K562 (cell line): ENCODE measurements at regions not wholly inside any gene's neighbourhood (a gene's known extent, or its start where the extent isn't known, plus 50 kb on each side); places are given as distances from the start of the nearest gene placed in this dataset.

Experiments used
- ATAC-seq: fragments of 200-7000 bp; cut with Tn5 transposase; 3 replicates; pipeline ENCODE4 v1.9.1; 2020; ENCODE audit warnings: moderate library complexity
- BruUV-seq: library from RNA; stranded (reverse); fragments of 400-500 nt; replicated peaks from 2 replicates; lab custom pipeline; 2021; lab: Mats Ljungman, UMichigan
- CTCF ChIA-PET: fragments of 300-600 bp; formaldehyde crosslinking; extraction: SDS; loops from one replicate; lab custom pipeline; 2021; ENCODE audit warnings: low intra/inter-chr PET ratio; lab: Yijun Ruan, JAX
- POLR2A ChIA-PET: fragments of 300-600, 350-650 bp; sonication (Branson Sonifier 250); formaldehyde crosslinking; extraction: SDS; loops from one replicate; lab custom pipeline; 2021; ENCODE audit warnings: antibody characterized with exemption, inconsistent platforms; lab: Yijun Ruan, JAX
- DNase-seq, 4 experiments: peaks; one replicate each; pipeline versions ENCODE4 v3.0.0 to v3.0.0-alpha.2; 2011 to 2018; ENCODE audit warnings: low spot score in 3 of 4, mixed read lengths in 3 of 4; ENCODE audit errors: extremely low read depth in 1 of 4
- FAIRE-seq: peaks from 2 replicates; lab custom pipeline; 2011; peaks lifted over from hg19 to GRCh38; lab: Jason Lieb, UNC
- H2AFZ ChIP-seq: 2 replicates; pipeline ENCODE4 v1.6.0; 2011; ENCODE audit warnings: low read depth, low read length, control low read depth, inconsistent platforms
- H3K27ac ChIP-seq: fragments of 200-600 bp; 3 replicates; pipeline ENCODE4 v1.8.0; 2011; ENCODE audit warnings: low read depth, mild to moderate bottlenecking, control low read depth, inconsistent platforms, low read length, moderate library complexity, mixed read lengths; ENCODE audit errors: extremely low read depth
- H3K27me3 ChIP-seq, 2 experiments: fragments of 300-600 bp in 1 of 2; 2 replicates in 1 of 2; 3 replicates in 1 of 2; pipeline versions ENCODE4 v1.6.0 to v1.8.0; 2011; ENCODE audit warnings: inconsistent platforms in 2 of 2, low read length in 2 of 2, mild to moderate bottlenecking in 1 of 2, mixed read lengths in 1 of 2, moderate library complexity in 1 of 2; ENCODE audit not compliant: control insufficient read depth in 2 of 2, insufficient read depth in 2 of 2
- H3K36me3 ChIP-seq: fragments of 300-600 bp; 3 replicates; pipeline ENCODE4 v1.8.0; 2011; ENCODE audit warnings: mild to moderate bottlenecking, low read length, inconsistent platforms; ENCODE audit not compliant: control insufficient read depth, insufficient read depth
- H3K4me1 ChIP-seq, 2 experiments: fragments of 200-600 bp in 1 of 2; replicated peaks in 1 of 2; 2 replicates in 1 of 2; 3 replicates in 1 of 2; pipeline versions ENCODE4 v1.5.1 to v1.8.0; 2011; ENCODE audit warnings: inconsistent platforms in 2 of 2, low read length in 2 of 2, mild to moderate bottlenecking in 1 of 2, mixed read lengths in 1 of 2, moderate library complexity in 1 of 2; ENCODE audit not compliant: control insufficient read depth in 2 of 2, insufficient read depth in 2 of 2
- H3K4me2 ChIP-seq: 2 replicates; pipeline ENCODE4 v1.6.1; 2011; ENCODE audit warnings: low read length, control low read depth, inconsistent platforms, mixed read lengths; ENCODE audit not compliant: insufficient read depth
- H3K4me3 ChIP-seq: fragments of 200-600 bp; sonication (generic), shearing (Covaris generic); 2 replicates; pipeline ENCODE4 v1.5.1; 2016; ENCODE audit warnings: control low read depth, inconsistent platforms
- H3K79me2 ChIP-seq: fragments of 200-600 bp; 3 replicates; pipeline ENCODE4 v1.8.0; 2011; ENCODE audit warnings: low read length, inconsistent platforms; ENCODE audit not compliant: control insufficient read depth, insufficient read depth
- H3K9ac ChIP-seq, 2 experiments: 2 replicates each; pipeline versions ENCODE4 v1.6.0 to v1.6.1; 2011; ENCODE audit warnings: low read depth in 2 of 2, low read length in 2 of 2, control low read depth in 1 of 2, inconsistent platforms in 1 of 2, mild to moderate bottlenecking in 1 of 2, mixed read lengths in 1 of 2; ENCODE audit not compliant: insufficient read depth in 1 of 2
- H3K9me1 ChIP-seq: one replicate; pipeline ENCODE4 v1.6.0; 2011; ENCODE audit warnings: inconsistent platforms, mild to moderate bottlenecking, low read length, moderate library complexity; ENCODE audit not compliant: control insufficient read depth, insufficient read depth
- H3K9me3 ChIP-seq: replicated peaks from 2 replicates; pipeline ENCODE4 v1.5.1; 2011; ENCODE audit warnings: low read depth, low read length, inconsistent platforms; ENCODE audit not compliant: control insufficient read depth, insufficient read depth
- H4K20me1 ChIP-seq: replicated peaks from 2 replicates; pipeline ENCODE4 v1.6.1; 2011; ENCODE audit warnings: low read length, inconsistent platforms, mixed read lengths; ENCODE audit not compliant: control insufficient read depth, insufficient read depth
- FOXP1 ChIP-seq: sonication (generic); formaldehyde crosslinking; IDR thresholded peaks from 2 replicates; pipeline ENCODE4 v1.8.0; 2022; ENCODE audit warnings: mild to moderate bottlenecking, missing genetic modification reagents
- HMG20B ChIP-seq: fragments of 250-450 bp; sonication (Bioruptor Pico); IDR thresholded peaks from 2 replicates; pipeline ENCODE4 v1.5.0; 2021; ENCODE audit warnings: mild to moderate bottlenecking
- MAFG ChIP-seq: fragments of 450-650 bp; conservative IDR thresholded peaks from 2 replicates; pipeline ENCODE4 v1.6.1; 2016; ENCODE audit warnings: missing genetic modification characterization, missing compliant biosample characterization
- MTA1 ChIP-seq: fragments of 450-650 bp; IDR thresholded peaks from 2 replicates; pipeline ENCODE4 v1.6.1; 2017; ENCODE audit warnings: borderline replicate concordance
- MYBL2 ChIP-seq, 2 experiments: fragments of 450-650 bp in 1 of 2; sonication (generic) in 1 of 2; formaldehyde crosslinking in 1 of 2; IDR thresholded peaks; 2 replicates each; pipeline versions ENCODE4 v1.6.1 to v1.8.1; 2017 to 2022; ENCODE audit warnings: borderline replicate concordance in 1 of 2, inconsistent platforms in 1 of 2, low read depth in 1 of 2, mild to moderate bottlenecking in 1 of 2, missing genetic modification reagents in 1 of 2, moderate library complexity in 1 of 2
- NFE2 ChIP-seq: IDR thresholded peaks from 2 replicates; pipeline ENCODE4 v1.6.1; 2014; ENCODE audit warnings: antibody characterized with exemption, low read depth
- PHB ChIP-seq: fragments of 250-450 bp; sonication (Bioruptor Pico); IDR thresholded peaks from 2 replicates; pipeline ENCODE4 v1.5.0; 2021
- PHF8 ChIP-seq: fragments of 200-600 bp; sonication (generic); IDR thresholded peaks from 2 replicates; pipeline ENCODE4 v1.6.1; 2012; ENCODE audit warnings: mixed run types, mild to moderate bottlenecking, inconsistent platforms, low read length, moderate library complexity, borderline replicate concordance
- SMAD3 ChIP-seq: fragments of 450-650 bp; formaldehyde crosslinking; conservative IDR thresholded peaks from 2 replicates; pipeline ENCODE4 v1.4.0; 2020; ENCODE audit warnings: mild to moderate bottlenecking
- SRF ChIP-seq, 2 experiments: fragments of 250-450, 450-650 bp in 1 of 2; sonication (Bioruptor Pico) in 1 of 2; sonication (generic) in 1 of 2; formaldehyde crosslinking; IDR thresholded peaks; 2 replicates each; pipeline versions ENCODE4 v1.5.0 to v1.5.1; 2020 to 2022; ENCODE audit warnings: mild to moderate bottlenecking in 1 of 2, missing genetic modification reagents in 1 of 2
- ZNF384 ChIP-seq: IDR thresholded peaks from 2 replicates; pipeline ENCODE4 v1.6.1; 2012; ENCODE audit warnings: low read depth, low read length, improper control_type of control experiment
- ZNF589 ChIP-seq: fragments of 200-800 bp; sonication (Bioruptor generic); IDR thresholded peaks from 2 replicates; pipeline ENCODE4 v1.6.1; 2016; ENCODE audit warnings: low read depth, missing genetic modification characterization, missing compliant biosample characterization
- WGBS: fragments of 100-300 bp; shearing (Covaris generic); methylation state at CpG from one replicate; pipeline ENCODE4 v1.1.6; 2016; ENCODE audit warnings: low coverage, mixed read lengths; ENCODE audit not compliant: insufficient coverage; ENCODE audit errors: missing lambda C conversion rate; 5-methylcytosine and 5-hydroxymethylcytosine counted together
- in situ Hi-C: fragments of 300-500 bp; cut with MboI; formaldehyde crosslinking; loops from 4 replicates; pipeline ENCODE4 v1.15.0; 2018; ENCODE audit warnings: inconsistent platforms, mixed read lengths
- intact Hi-C: fragments of 100-400 bp; cut with micrococcal nuclease; formaldehyde crosslinking; loops from 2 replicates; pipeline ENCODE4 v1.14.2; 2022
- TF ChIP-seq, protein P1 (sequence below): fragments of 450-650 bp; formaldehyde crosslinking; IDR thresholded peaks from 2 replicates; pipeline ENCODE4 v1.4.0; 2022; ENCODE audit warnings: missing genetic modification characterization
- TF ChIP-seq, protein P2 (sequence below): IDR thresholded peaks from 2 replicates; pipeline ENCODE4 v1.6.1; 2011; ENCODE audit warnings: borderline replicate concordance, low read depth, mild to moderate bottlenecking, moderate library complexity, low read length; ENCODE audit not compliant: insufficient read depth, poor library complexity, severe bottlenecking

DNA sequence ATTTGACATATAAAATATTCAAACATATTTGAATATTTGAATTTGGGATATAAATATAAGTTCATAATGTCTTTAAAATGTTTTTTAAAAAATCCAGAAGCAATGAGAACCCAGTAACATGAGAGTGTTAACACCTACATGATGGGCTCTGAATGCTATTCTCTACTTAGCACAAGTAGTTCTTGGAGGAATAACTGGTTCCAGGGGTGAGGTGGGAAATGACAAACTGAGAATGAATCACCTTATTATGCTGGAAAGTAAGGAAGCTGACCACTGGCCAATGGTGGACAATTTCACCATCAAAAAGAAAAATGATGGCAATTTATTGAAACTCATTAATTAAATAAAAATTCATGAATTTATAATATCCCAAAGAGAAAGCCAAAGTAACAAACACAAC lies 79.6 kb upstream of the NABP1 start:
- no peak overlapping the region for H2AFZ ChIP-seq
- DNase-seq (no peak), ATAC-seq (no peak), FAIRE-seq (no peak)
- in situ Hi-C loops (no loop called here), intact Hi-C loops (loop anchor here (5.0 kb wide), 1 partner anchor 39 kb away; no protein-coding TSS in a partner anchor)
- no peaks in the 10 kb centered on the region for H3K9me3 ChIP-seq
- no peaks in the 10 kb centered on the region for H3K9me1 ChIP-seq
- H3K4me3 ChIP-seq = no peak overlapping the region
- CTCF ChIA-PET = no interaction called here
- no peaks in the 10 kb centered on the region for H3K27me3 ChIP-seq
- TF ChIP-seq FOXP1 (CRISPR knock-in tag) = no peak
- H3K4me2 ChIP-seq = no peak overlapping the region
- BruUV-seq = no TSS peak
- H3K27ac ChIP-seq = no peak overlapping the region
- POLR2A ChIA-PET = no interaction called here
- no peaks in the 10 kb centered on the region for H4K20me1 ChIP-seq
- no peaks in the 10 kb centered on the region for H3K36me3 ChIP-seq
- no peak overlapping the region for H3K9ac ChIP-seq
- peaks cover 0 to 14% of the 10 kb centered on the region in 2 experiments; a peak in 3 of 5 replicates for H3K4me1 ChIP-seq
- H3K79me2 ChIP-seq = no peaks in the 10 kb centered on the region

DNA sequence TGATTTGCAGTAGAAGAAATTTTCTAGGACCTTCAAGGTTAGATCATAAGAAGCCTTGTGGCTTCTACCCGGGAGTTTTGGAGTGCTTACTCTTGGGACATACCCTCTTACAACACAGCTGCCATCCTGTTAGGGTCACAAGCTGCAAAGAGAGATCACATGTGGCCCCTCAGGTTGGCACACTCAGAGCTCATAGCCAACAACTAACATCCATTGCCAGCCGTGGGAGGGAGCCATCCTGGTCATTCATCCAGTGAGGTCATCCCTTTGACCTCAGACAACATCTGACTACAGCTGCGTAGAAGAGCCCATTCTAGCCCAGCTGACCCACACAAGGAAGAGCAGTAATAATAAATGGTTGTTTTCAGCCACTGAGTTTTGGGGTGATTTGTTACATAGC lies 76.9 kb upstream of the NABP1 start:
- Histone ChIP-seq H3K9me1 (no peaks in the 10 kb centered on the region), H3K79me2 (no peaks in the 10 kb centered on the region), H3K4me1 (peaks cover 0 to 14% of the 10 kb centered on the region in 2 experiments; a peak in 3 of 5 replicates), H3K36me3 (no peaks in the 10 kb centered on the region), H3K9me3 (no peaks in the 10 kb centered on the region), H3K4me2 (no peak overlapping the region), H3K27ac (no peak overlapping the region), H3K9ac (peak overlapping the region in 1 of 2 experiments; percentile 35; a peak in 1 of 4 replicates), H4K20me1 (no peaks in the 10 kb centered on the region), H2AFZ (no peak overlapping the region; the same call in 1 of the 2 replicates), H3K4me3 (no peak overlapping the region), H3K27me3 (no peaks in the 10 kb centered on the region)
- no peak for DNase-seq
- no TSS peak for BruUV-seq
- no peak for FAIRE-seq
- peak; percentile 33; the same call in 1 of the 3 replicates for ATAC-seq
- ChIA-PET CTCF (no interaction called here), POLR2A (no interaction called here)
- intact Hi-C loops = no loop called here
- in situ Hi-C loops = no loop called here
- 26% methylated on average over 3 of the region's 3 CpGs for WGBS
- TF ChIP-seq NFE2 (no peak), MAFG (tag) (no peak), SMAD3 (CRISPR knock-in tag) (no peak), MYBL2 (IDR thresholded peaks at IDR 0.05; ENCODE audit: low read depth) (no peak), MYBL2 (CRISPR knock-in tag; IDR thresholded peaks at IDR 0.05; ENCODE audit: borderline replicate concordance) (no peak), SRF (CRISPR knock-in tag; IDR thresholded peaks at IDR 0.05) (no peak), HMG20B (CRISPR knock-in tag) (no peak), PHF8 (no peak), MTA1 (no peak), ZNF589 (CRISPR knock-in tag) (no peak), ZNF384 (no peak), PHB (CRISPR knock-in tag) (no peak)
- TF ChIP-seq, protein P1, sequence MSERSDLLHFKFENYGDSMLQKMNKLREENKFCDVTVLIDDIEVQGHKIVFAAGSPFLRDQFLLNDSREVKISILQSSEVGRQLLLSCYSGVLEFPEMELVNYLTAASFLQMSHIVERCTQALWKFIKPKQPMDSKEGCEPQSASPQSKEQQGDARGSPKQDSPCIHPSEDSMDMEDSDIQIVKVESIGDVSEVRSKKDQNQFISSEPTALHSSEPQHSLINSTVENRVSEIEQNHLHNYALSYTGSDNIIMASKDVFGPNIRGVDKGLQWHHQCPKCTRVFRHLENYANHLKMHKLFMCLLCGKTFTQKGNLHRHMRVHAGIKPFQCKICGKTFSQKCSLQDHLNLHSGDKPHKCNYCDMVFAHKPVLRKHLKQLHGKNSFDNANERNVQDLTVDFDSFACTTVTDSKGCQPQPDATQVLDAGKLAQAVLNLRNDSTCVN (CRISPR knock-in tag) = no peak
- TF ChIP-seq, protein P2, sequence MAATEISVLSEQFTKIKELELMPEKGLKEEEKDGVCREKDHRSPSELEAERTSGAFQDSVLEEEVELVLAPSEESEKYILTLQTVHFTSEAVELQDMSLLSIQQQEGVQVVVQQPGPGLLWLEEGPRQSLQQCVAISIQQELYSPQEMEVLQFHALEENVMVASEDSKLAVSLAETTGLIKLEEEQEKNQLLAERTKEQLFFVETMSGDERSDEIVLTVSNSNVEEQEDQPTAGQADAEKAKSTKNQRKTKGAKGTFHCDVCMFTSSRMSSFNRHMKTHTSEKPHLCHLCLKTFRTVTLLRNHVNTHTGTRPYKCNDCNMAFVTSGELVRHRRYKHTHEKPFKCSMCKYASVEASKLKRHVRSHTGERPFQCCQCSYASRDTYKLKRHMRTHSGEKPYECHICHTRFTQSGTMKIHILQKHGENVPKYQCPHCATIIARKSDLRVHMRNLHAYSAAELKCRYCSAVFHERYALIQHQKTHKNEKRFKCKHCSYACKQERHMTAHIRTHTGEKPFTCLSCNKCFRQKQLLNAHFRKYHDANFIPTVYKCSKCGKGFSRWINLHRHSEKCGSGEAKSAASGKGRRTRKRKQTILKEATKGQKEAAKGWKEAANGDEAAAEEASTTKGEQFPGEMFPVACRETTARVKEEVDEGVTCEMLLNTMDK = no peak
